Heart right ventricle (tissue), 16 donors: ENCODE measurements at regions not wholly inside any gene's neighbourhood (a gene's known extent, or its start where the extent isn't known, plus 50 kb on each side); places are given as distances from the start of the nearest gene placed in this dataset.

Source experiments
- ATAC-seq, 8 donors: fragments of 200-7000 bp; cut with Tn5 transposase; one replicate each; pipeline ENCODE4 v1.9.1; 2020; ENCODE audit warnings: mild to moderate bottlenecking in 8 of 8, moderate library complexity in 8 of 8, moderate number of reproducible peaks in 1 of 8
- DNase-seq, 2 donors: peaks; one replicate each; pipeline ENCODE4 v3.0.0-alpha.2; 2020
- H3K27ac ChIP-seq, 10 donors: fragments of 200-600 bp; sonication (generic) in 2 of 10; one replicate each; pipeline versions ENCODE4 v1.5.0 to v1.8.0; 2020 to 2022; ENCODE audit warnings: mild to moderate bottlenecking in 3 of 10
- H3K27me3 ChIP-seq, 7 donors: fragments of 200-600 bp; one replicate each; pipeline ENCODE4 v1.8.0; 2021 to 2022; ENCODE audit warnings: mild to moderate bottlenecking in 2 of 7
- H3K36me3 ChIP-seq, 9 donors: fragments of 200-600 bp; sonication (generic) in 1 of 9; one replicate each; pipeline versions ENCODE4 v1.5.0 to v1.8.0; 2020 to 2022; ENCODE audit warnings: mild to moderate bottlenecking in 2 of 9
- H3K4me1 ChIP-seq, 9 donors: fragments of 200-600 bp; sonication (generic) in 1 of 9; one replicate each; pipeline versions ENCODE4 v1.5.0 to v1.8.0; 2020 to 2022; ENCODE audit warnings: mild to moderate bottlenecking in 4 of 9
- H3K4me3 ChIP-seq, 10 donors: fragments of 200-600 bp; sonication (generic) in 2 of 10; one replicate each; pipeline versions ENCODE4 v1.5.0 to v1.8.0; 2020 to 2022; ENCODE audit warnings: mild to moderate bottlenecking in 7 of 10, moderate library complexity in 2 of 10
- H3K9me3 ChIP-seq, 11 donors: fragments of 200-600 bp in 10 of 11; sonication (generic) in 2 of 11; one replicate each; pipeline versions ENCODE4 v1.5.0 to v1.8.0; 2013 to 2022; ENCODE audit warnings: mild to moderate bottlenecking in 2 of 11, control low read depth in 1 of 11, moderate library complexity in 1 of 11
- WGBS, 2 donors: extraction: QIAGEN DNeasy Blood & Tissue Kit; methylation state at CpG; one replicate each; pipeline ENCODE4 v1.1.7; 2013; ENCODE audit warnings: inconsistent platforms in 1 of 2; 5-methylcytosine and 5-hydroxymethylcytosine counted together
- intact Hi-C, 10 donors: fragments of 100-400 bp; cut with DNase I; formaldehyde crosslinking; loops; one replicate each; pipeline versions ENCODE4 v1.11.1 to v1.14.2; 2022
- TF ChIP-seq, protein P1 (sequence below), 9 donors: fragments of 200-600 bp; sonication (generic) in 2 of 9; IDR thresholded peaks; one replicate each; pipeline versions ENCODE4 v1.5.0 to v1.8.0; 2021 to 2022; ENCODE audit warnings: antibody characterized with exemption in 9 of 9, mild to moderate bottlenecking in 5 of 9, moderate library complexity in 1 of 9
- donor health status: Arrhythmogenic right ventricular cardiomyopathy.
- donor health status: ischemic (EF 13 %, LVEDD 7.1; RV severe dilation, severe dysfunction).
- donor health status: healthy with polysubstance abuse.
- donor health status: DM: no; HTN: yes; CAD: no.
- donor health status: DM: no; HTN: no; CAD: no.
- donor health status: ischemic (EF 25% LVEDD 6.9; RV normal size, moderate dysfunction).
- donor health status: ischemic (EF 25% LVEDD 5.7; RV mildly dilated, moderate dysfunction).
- donor health status: healthy.
- donor health status: DM: yes; HTN: yes; CAD: no.
- donor health status: Ischemic cardiomyopathy.
- donor health status: ischemic (EF 35%, LVEDD 5.7; RV mildly dilated, moderate dysfunction).
- donor health status: nonischemic (EF 11% LVEDD 7.7; RV severe dilation, severe dysfunction).
- donor health status: DM: yes; HTN: yes; CAD: no.
- donor health status: PGD.
- donor health status: ischemic (EF 29% LVEDD 5.4; RV normal size, mild dysfunction).
- donor health status: nonischemic (EF 23%, LVEDD 6.1; RV moderate dilation, normal function).

DNA sequence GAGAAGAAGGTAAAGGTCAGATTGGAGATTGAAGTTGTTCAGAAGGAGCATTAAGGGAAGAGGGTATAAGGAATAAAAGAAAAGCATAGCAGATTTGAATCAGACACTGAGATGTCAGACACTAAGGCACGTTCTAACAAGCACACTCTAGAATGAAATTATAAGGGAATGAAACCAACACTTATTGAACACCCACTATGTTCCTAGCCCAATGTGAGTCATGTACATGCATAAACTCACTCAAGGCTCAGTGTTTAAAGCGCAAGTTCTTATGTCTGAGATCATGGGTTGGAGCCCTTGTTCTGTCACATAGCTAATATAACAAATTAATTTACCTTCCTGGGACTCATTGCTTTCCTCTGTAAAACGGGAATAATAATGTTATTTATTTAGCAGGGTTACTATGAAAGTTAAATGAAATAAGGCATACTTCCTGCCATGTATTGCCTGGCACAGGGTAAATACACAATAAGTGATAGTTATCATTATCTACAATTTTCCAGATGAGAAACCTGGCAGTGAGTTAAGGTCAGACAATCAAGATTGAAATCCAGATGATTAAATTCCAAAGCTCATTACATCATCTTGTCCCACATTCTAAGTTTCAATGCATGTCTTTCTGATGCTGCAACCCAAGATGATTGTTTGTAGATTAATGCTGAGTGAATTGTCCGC, 68.3 kb upstream of the DACH1 start:
- intact Hi-C loops, result no loop called here
- Histone ChIP-seq H3K9me3 (no peaks in the 10 kb centered on the region), H3K27ac (no peak overlapping the region), H3K4me1 (no peaks in the 10 kb centered on the region), H3K4me3 (no peak overlapping the region), H3K27me3 (no peaks in the 10 kb centered on the region), H3K36me3 (no peaks in the 10 kb centered on the region)
- WGBS, 2 donors, result 84 to 85% methylated on average over 4 of the region's 4 CpGs
- TF ChIP-seq, protein P1, sequence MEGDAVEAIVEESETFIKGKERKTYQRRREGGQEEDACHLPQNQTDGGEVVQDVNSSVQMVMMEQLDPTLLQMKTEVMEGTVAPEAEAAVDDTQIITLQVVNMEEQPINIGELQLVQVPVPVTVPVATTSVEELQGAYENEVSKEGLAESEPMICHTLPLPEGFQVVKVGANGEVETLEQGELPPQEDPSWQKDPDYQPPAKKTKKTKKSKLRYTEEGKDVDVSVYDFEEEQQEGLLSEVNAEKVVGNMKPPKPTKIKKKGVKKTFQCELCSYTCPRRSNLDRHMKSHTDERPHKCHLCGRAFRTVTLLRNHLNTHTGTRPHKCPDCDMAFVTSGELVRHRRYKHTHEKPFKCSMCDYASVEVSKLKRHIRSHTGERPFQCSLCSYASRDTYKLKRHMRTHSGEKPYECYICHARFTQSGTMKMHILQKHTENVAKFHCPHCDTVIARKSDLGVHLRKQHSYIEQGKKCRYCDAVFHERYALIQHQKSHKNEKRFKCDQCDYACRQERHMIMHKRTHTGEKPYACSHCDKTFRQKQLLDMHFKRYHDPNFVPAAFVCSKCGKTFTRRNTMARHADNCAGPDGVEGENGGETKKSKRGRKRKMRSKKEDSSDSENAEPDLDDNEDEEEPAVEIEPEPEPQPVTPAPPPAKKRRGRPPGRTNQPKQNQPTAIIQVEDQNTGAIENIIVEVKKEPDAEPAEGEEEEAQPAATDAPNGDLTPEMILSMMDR (IDR thresholded peaks at IDR 0.05), result no peak
- DNase-seq, result no peak
- no peak for ATAC-seq

GRCh38 chr13:71924931-71925330, 57.9 kb upstream of the DACH1 start:
- Histone ChIP-seq H3K27ac (no peak overlapping the region), H3K36me3 (no peaks in the 10 kb centered on the region), H3K4me1 (no peaks in the 10 kb centered on the region), H3K9me3 (no peaks in the 10 kb centered on the region), H3K27me3 (no peaks in the 10 kb centered on the region), H3K4me3 (no peak overlapping the region)
- intact Hi-C loops, result no loop called here
- ATAC-seq (no peak), DNase-seq (no peak)
- 71 to 92% methylated on average over 2 of the region's 2 CpGs for WGBS, 2 donors
- TF ChIP-seq, protein P1 (IDR thresholded peaks at IDR 0.05), result no peak

GRCh38 chr13:71922194-71922593, 55.2 kb upstream of the DACH1 start:
- 82% methylated on average over 1 of the region's 1 CpG for WGBS, 2 donors
- intact Hi-C loops, result no loop called here
- ATAC-seq (peak in 1 of 8 donors; percentile 7), DNase-seq (no peak)
- no peak overlapping the region for H3K27ac ChIP-seq
- no peaks in the 10 kb centered on the region for H3K27me3 ChIP-seq
- H3K4me3 ChIP-seq, result no peak overlapping the region
- peaks cover 0 to 2% (median 0%) of the 10 kb centered on the region in 11 donors for H3K9me3 ChIP-seq
- H3K4me1 ChIP-seq, result no peaks in the 10 kb centered on the region
- TF ChIP-seq, protein P1 (IDR thresholded peaks at IDR 0.05), result no peak
- H3K36me3 ChIP-seq, result no peaks in the 10 kb centered on the region
